HG02610 (cell line): ENCODE measurements at regions not wholly inside any gene's neighbourhood (a gene's known extent, or its start where the extent isn't known, plus 50 kb on each side); places are given as distances from the start of the nearest gene placed in this dataset.

Experiments used
- ATAC-seq: cut with Tn5 transposase; IDR thresholded peaks from one replicate; pipeline ENCODE4 v1.9.1; 2021; ENCODE audit warnings: mild to moderate bottlenecking, moderate library complexity; ENCODE audit not compliant: unreplicated experiment

GRCh38 chr5:165127941-165128340 lies 1622.5 kb downstream of the MAT2B start:
- no peak for ATAC-seq

GRCh38 chr5:165130656-165131055 lies 1625.2 kb downstream of the MAT2B start:
- ATAC-seq: no peak

GRCh38 chr5:165134155-165134554 lies 1628.7 kb downstream of the MAT2B start:
- no peak for ATAC-seq

- no peak for ATAC-seq
Observed at GRCh38 chr5:165135565-165135964, 1630.1 kb downstream of the MAT2B start.

- no peak for ATAC-seq
Observed at GRCh38 chr5:165137701-165138100, 1632.3 kb downstream of the MAT2B start.

GRCh38 chr5:165138236-165138635 lies 1632.8 kb downstream of the MAT2B start:
- no peak for ATAC-seq

GRCh38 chr5:165139262-165139661 lies 1633.8 kb downstream of the MAT2B start:
- ATAC-seq: no peak

- no peak for ATAC-seq
Observed at GRCh38 chr5:165139721-165140120, 1634.3 kb downstream of the MAT2B start.

- no peak for ATAC-seq
Observed at GRCh38 chr5:165143741-165144140, 1638.3 kb downstream of the MAT2B start.

GRCh38 chr5:165149431-165149830 lies 1644.0 kb downstream of the MAT2B start:
- no peak for ATAC-seq

- no peak for ATAC-seq
Observed at GRCh38 chr5:165152058-165152457, 1646.6 kb downstream of the MAT2B start.

- ATAC-seq: no peak
Observed at GRCh38 chr5:165157219-165157618, 1651.8 kb downstream of the MAT2B start.

GRCh38 chr5:165161204-165161603 lies 1655.8 kb downstream of the MAT2B start:
- no peak for ATAC-seq

GRCh38 chr5:165163861-165164260 lies 1658.4 kb downstream of the MAT2B start:
- ATAC-seq: no peak

- no peak for ATAC-seq
Observed at GRCh38 chr5:165173651-165174050, 1668.2 kb downstream of the MAT2B start.

- ATAC-seq: no peak
Observed at GRCh38 chr5:165175041-165175440, 1669.6 kb downstream of the MAT2B start.

- ATAC-seq: no peak
Observed at GRCh38 chr5:165184183-165184582, 1678.8 kb downstream of the MAT2B start.

GRCh38 chr5:165185716-165186115 lies 1680.3 kb downstream of the MAT2B start:
- no peak for ATAC-seq

- ATAC-seq: no peak
Observed at GRCh38 chr5:165187815-165188214, 1682.4 kb downstream of the MAT2B start.

- ATAC-seq: no peak
Observed at GRCh38 chr5:165188556-165189175, 1683.2 kb downstream of the MAT2B start.

- ATAC-seq: no peak
Observed at GRCh38 chr5:165196961-165197360, 1691.5 kb downstream of the MAT2B start.

- no peak for ATAC-seq
Observed at GRCh38 chr5:165201369-165201768, 1696.0 kb downstream of the MAT2B start.

GRCh38 chr5:165201771-165202518 lies 1696.5 kb downstream of the MAT2B start:
- ATAC-seq: no peak
